ENCODE measurements at regions not wholly inside any gene's neighbourhood (a gene's known extent, or its start where the extent isn't known, plus 50 kb on each side); places are given as distances from the start of the nearest gene placed in this dataset.
"Not testable (repeated sequence)": the region's sequence is repeated elsewhere in the genome, so short reads cannot be mapped to it uniquely, and the experiment has no call there.

DNA sequence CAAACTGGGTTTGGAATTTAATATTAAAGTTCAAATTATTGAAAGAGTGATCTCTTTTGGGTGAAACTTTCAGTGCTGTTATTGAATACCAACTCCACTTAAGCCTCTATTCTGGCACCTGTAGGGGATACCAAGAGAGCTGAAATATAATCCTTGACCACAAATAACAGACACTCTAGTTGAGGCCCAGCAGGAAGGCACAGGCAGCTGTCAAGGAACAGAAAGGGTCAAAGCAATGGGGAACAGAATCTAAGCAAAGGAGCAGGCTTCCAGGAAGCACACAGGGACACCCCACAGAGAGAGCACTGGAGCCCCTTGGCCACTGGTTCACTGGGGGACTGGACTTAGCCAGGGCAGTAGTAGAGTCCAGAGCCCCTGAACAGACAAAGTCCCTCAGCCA, 120.9 kb upstream of the SFSWAP start:
- DNase-seq (ENCODE audit: low read depth in 2 of 2, low spot score in 1 of 2): no peak

- no peak for DNase-seq (ENCODE audit: low read depth in 2 of 2, low spot score in 1 of 2)
These were observed 119.8 kb upstream of the SFSWAP start for GRCh38 chr12:131591136-131591535.

DNA sequence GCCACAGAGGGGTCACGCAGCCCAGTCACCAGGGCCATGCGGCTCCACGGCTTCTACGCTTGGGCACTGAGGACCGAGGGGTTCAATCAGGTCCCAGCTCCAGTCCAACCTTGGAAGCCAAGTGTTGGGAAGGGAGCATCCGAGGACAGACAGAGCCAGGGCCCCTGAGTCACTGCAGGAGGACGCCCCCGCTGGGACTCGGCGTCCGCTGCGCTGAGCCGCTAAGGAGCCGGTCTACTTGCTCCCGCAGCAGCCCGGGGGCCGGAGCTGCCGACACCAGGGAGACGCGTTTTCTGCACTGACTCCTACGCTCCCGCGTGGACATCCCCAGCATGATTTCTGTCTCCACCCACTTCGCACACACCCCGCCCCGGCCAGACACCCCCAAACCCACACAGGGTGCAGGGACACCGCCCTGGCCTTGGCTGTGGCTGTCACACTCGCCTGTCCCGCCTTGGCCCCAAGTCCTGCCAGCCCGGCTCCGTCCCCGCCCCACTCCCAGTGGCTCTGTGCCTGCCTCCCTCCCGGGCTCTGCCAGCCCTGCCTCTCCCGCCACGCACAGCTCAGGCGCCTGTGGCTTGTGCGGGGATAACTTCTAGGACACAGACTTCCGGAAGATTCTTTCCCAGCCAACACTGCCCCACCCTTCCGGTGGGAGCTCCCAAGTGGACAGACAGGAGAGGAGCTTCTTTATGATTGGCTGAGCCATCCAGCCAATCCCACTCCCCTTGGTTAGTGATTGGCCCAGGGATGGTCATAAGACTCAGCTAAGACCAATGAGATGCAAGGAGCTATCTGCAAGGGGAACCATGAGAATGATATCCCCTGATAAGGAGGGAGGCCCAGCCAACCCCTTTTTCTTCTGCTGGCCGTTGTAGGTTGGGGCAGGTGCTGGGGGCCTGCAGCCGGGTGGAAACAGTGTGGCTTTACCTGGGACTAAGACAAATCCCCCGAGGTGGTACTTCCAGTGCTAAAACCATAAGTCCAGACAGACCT, 118.9 kb upstream of the SFSWAP start:
- no peak for DNase-seq (ENCODE audit: low read depth in 2 of 2, low spot score in 1 of 2)

- DNase-seq (ENCODE audit: low read depth in 2 of 2, low spot score in 1 of 2): no peak
These were observed 117.9 kb upstream of the SFSWAP start for GRCh38 chr12:131592972-131593371.

DNA sequence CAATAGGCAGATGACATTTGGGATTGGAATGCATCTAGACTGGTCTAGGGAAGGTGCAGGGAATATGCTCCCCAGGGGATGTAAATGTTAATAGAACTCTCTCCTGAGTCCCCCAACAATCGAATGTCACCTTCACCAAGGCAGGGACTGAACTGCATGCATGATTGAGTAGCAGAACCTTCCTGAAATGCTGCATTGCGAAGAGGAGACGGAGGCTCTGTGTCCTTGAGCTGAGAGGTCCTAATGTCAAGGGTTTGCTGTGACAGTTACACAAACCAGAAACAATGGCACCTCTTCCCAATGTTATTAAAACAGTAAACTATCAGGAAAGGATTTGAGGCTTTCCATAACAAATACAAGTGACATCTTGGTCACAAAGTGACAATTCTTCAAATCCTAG, 117.5 kb upstream of the SFSWAP start:
- no peak for DNase-seq (ENCODE audit: low read depth in 2 of 2, low spot score in 1 of 2)

- no peak for DNase-seq (ENCODE audit: low read depth in 2 of 2, low spot score in 1 of 2)
These were observed 114.8 kb upstream of the SFSWAP start for GRCh38 chr12:131596115-131596514.

GRCh38 chr12:131597333-131597732, 113.6 kb upstream of the SFSWAP start:
- no peak for DNase-seq (ENCODE audit: low read depth in 2 of 2, low spot score in 1 of 2)

DNA sequence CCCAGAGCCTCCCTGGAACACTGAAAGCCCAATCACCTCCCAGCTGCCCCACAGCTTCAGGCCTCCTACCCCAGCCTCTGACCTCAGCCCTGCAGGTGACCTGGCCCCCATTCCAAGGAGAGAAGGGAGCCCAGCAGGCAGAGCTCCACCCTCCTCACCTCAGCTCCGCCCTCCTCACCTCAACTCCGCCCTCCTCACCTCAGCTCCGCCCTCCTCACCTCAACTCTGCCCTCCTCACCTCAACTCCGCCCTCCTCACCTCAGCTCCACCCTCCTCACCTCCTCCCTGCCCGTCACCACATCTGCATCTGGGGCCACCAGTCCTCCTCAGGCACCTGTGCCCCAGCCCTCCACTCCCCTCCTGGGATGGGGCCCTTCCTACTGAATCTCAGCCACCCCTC, 112.2 kb upstream of the SFSWAP start:
- DNase-seq (ENCODE audit: low read depth in 2 of 2, low spot score in 1 of 2): no peak

GRCh38 chr12:131599190-131600159, 111.4 kb upstream of the SFSWAP start:
- no peak for DNase-seq (ENCODE audit: low read depth in 2 of 2, low spot score in 1 of 2)

GRCh38 chr12:131600160-131600532, 110.7 kb upstream of the SFSWAP start:
- no peak for DNase-seq (ENCODE audit: low read depth in 2 of 2, low spot score in 1 of 2)

DNA sequence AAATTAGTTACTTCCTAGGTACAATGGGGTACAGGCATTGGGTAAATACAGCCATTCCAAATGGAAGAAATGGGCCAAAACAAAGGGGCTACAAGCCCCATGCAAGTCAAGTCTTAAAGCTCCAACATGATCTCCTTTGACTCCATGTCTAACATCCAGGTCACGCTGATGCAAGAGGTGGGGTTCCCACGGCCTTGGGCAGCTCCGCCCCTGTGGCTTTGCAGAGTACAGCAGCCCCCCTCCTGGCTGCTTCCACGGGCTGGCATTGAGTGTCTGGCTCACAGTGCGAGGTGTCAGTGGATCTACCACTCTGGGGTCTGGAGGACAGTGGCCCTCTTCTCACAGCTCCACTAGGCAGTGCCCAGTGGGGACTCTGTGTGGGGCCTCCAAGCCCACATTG, 109.4 kb upstream of the SFSWAP start:
- DNase-seq (ENCODE audit: low read depth in 2 of 2, low spot score in 1 of 2): not testable (repeated sequence)

- no peak for DNase-seq (ENCODE audit: low read depth in 2 of 2, low spot score in 1 of 2)
These were observed 107.6 kb upstream of the SFSWAP start for GRCh38 chr12:131603106-131603938.

DNA sequence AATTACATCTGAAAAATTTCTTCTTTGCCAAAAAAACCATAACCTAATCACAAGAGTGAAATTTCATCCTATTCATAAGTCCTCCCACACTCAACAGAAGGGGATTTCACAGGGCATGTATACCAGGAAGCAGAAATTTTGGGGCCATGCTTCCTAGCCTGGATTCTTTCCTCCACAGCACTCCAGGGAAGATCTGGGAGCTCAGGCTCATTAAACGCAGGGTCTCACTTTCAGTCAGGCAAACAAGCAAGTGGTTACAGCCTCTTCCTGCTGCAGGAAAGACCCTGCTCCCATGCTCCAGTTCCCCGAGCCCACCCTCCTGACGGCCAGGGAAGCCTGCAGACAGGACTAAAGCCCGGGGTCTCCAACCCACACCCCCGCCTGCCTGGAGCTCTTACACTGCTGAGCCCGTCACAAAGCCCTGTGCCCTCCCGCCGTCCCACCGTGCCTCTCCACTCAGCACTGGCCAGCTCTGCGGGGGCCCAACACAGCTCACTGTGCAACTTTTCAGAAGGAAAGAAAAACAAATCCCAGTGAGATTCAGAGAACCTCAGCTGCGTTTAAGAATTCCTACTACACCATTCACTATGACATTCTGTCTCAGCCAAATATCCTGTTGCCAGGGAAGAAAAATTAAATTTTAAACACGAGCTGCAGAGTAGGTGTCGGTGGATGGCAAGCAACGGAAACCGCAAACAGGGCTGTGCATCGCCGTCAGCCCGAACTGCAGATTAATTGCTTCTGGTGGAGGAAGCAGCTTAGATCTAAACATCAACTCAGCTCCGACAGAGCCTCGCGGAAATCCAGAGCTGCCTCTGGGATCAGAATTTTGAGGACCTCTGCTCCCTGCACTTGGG, 106.7 kb upstream of the SFSWAP start:
- DNase-seq (ENCODE audit: low read depth in 2 of 2, low spot score in 1 of 2): peak in 1 of 2 donors; percentile 17

DNA sequence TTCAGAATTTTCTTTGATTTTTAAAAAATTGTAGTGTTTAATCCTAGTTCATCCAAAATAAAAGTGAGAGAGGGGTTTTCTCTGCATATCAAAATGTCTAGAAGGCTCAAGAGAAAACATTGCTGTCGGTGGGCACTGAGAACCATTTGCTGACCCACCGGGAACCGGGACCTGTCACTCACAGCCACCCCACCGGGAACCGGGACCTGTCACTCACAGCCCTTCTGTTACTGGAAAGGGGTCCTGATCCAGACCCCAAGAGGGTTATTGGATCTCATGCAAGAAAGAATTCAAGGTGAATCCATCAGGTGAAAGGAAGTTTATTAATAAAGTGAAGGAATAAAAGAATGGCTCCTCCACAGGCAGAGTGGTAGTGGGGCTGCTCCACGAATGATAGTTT, 106.0 kb upstream of the SFSWAP start:
- DNase-seq (ENCODE audit: low read depth in 2 of 2, low spot score in 1 of 2): no peak

DNA sequence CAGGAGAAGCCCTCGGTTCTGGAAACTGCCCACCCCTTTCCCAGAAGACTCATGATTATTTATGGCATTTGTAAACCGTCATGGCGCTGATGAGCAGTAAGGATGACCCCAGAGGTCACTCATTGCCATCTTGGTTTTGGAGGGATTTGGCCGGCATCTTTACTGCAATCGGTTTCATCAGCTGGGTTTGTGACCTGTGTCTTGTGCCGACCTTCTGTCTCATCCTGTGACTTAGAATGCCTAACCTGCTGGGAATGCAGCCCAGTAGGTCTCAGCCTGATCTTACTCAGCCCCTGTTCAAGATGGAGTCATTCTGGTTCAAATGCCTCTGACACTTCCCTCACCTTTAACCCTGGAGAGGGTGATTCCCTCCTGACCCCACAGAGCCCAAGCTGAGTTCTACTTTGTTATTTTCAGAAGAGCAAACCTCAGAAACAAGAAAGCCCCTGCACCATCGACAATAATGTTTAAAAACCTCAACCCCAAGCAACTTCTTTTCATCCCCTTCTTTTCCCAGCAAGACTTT, 105.5 kb upstream of the SFSWAP start:
- no peak for DNase-seq (ENCODE audit: low read depth in 2 of 2, low spot score in 1 of 2)

- DNase-seq (ENCODE audit: low read depth in 2 of 2, low spot score in 1 of 2): no peak
These were observed 104.5 kb upstream of the SFSWAP start for GRCh38 chr12:131606218-131606901.

- no peak for DNase-seq (ENCODE audit: low read depth in 2 of 2, low spot score in 1 of 2)
These were observed 103.0 kb upstream of the SFSWAP start for GRCh38 chr12:131607658-131608447.
